ENCODE measurements at regions not wholly inside any gene's neighbourhood (a gene's known extent, or its start where the extent isn't known, plus 50 kb on each side); places are given as distances from the start of the nearest gene placed in this dataset.

- TF ChIP-seq, protein P1, sequence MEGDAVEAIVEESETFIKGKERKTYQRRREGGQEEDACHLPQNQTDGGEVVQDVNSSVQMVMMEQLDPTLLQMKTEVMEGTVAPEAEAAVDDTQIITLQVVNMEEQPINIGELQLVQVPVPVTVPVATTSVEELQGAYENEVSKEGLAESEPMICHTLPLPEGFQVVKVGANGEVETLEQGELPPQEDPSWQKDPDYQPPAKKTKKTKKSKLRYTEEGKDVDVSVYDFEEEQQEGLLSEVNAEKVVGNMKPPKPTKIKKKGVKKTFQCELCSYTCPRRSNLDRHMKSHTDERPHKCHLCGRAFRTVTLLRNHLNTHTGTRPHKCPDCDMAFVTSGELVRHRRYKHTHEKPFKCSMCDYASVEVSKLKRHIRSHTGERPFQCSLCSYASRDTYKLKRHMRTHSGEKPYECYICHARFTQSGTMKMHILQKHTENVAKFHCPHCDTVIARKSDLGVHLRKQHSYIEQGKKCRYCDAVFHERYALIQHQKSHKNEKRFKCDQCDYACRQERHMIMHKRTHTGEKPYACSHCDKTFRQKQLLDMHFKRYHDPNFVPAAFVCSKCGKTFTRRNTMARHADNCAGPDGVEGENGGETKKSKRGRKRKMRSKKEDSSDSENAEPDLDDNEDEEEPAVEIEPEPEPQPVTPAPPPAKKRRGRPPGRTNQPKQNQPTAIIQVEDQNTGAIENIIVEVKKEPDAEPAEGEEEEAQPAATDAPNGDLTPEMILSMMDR (IDR thresholded peaks at IDR 0.05) = no peak
- no peak for TF ChIP-seq POLR2A (IDR thresholded peaks at IDR 0.05)
These were observed 512.6 kb upstream of the NAALADL2 start for GRCh38 chr3:174346571-174346970.

Measured in esophagus squamous epithelium (tissue), 4 donors.